ENCODE measurements at regions not wholly inside any gene's neighbourhood (a gene's known extent, or its start where the extent isn't known, plus 50 kb on each side); places are given as distances from the start of the nearest gene placed in this dataset.

GRCh38 chr13:60925686-60926085 lies 490.0 kb downstream of the PCDH20 start:
- FAIRE-seq, result no peak
- DNase-seq (ENCODE audit: insufficient read length, low spot score), result no peak
- TF ChIP-seq, protein P1, sequence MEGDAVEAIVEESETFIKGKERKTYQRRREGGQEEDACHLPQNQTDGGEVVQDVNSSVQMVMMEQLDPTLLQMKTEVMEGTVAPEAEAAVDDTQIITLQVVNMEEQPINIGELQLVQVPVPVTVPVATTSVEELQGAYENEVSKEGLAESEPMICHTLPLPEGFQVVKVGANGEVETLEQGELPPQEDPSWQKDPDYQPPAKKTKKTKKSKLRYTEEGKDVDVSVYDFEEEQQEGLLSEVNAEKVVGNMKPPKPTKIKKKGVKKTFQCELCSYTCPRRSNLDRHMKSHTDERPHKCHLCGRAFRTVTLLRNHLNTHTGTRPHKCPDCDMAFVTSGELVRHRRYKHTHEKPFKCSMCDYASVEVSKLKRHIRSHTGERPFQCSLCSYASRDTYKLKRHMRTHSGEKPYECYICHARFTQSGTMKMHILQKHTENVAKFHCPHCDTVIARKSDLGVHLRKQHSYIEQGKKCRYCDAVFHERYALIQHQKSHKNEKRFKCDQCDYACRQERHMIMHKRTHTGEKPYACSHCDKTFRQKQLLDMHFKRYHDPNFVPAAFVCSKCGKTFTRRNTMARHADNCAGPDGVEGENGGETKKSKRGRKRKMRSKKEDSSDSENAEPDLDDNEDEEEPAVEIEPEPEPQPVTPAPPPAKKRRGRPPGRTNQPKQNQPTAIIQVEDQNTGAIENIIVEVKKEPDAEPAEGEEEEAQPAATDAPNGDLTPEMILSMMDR (IDR thresholded peaks at IDR 0.05; ENCODE audit: insufficient read depth, missing control alignments), result no peak

DNA sequence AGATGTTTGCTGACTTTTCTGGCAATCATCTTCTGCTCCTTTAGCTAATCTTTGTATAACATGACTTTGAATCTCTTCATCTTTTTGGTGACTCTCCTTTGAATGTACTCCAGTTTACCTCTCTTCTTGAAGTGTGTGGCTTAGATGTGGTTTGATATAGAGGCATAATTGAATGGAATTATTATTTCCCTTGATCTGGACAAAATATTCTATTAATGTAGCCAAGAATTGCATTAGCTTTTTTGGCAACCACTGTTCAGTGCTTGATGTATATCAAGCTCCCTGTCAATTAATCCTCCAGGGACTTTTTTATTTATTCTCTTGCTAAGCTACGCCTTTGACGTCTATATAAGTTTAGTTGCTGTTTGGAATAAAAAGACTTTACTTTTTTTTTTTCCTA lies 490.8 kb downstream of the PCDH20 start:
- FAIRE-seq, result no peak
- TF ChIP-seq, protein P1 (IDR thresholded peaks at IDR 0.05; ENCODE audit: insufficient read depth, missing control alignments), result no peak
- no peak for DNase-seq (ENCODE audit: insufficient read length, low spot score)

DNA sequence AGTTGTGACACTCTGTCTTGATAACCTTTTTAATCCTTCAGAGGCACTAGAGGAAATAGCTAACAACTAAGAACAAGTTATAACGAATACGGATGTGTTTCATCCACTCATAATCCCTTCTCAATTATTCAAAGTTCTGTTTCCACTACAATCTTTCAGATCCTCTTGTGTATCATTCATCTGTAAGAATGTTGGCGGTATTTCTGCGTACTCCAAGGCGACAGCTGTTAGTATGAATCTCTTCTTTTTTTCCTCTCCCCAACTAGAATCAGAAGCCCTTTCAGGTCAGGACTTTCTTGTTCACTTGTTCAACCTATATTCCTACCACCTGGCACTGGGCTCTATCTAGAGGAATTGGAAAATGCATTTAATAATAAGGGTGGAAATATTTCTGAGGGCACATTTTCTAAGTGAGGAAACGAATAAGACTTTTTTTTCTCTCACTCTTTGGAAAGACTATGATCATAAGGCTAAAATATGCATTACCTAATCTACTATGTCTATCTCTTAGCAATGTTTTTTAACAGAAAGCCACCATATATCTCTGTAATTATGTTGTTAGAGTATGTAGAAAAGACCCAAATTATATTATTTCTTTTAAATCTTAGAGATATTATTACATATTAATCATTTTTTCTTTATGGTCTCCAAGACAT lies 492.9 kb downstream of the PCDH20 start:
- FAIRE-seq, result no peak

DNA sequence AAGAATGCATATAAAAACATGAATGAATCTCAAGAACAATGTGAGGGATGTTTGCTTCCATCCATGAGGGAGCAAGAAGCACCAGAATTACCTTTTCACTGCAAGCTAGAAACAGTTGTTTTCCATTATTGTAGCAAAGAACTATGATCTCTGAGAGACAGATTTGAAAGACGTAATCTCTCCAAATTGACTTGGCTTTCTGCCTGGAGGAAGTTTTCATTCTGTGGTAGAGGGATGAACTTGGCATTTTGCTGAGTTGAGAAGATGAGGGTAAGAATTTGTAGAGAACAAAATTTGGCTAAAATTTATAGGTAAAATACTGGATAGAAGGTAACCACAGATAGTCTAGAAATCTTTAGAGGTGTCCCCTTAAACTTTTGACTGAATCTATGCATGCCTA lies 496.8 kb downstream of the TDRD3 start:
- TF ChIP-seq, protein P1 (IDR thresholded peaks at IDR 0.05; ENCODE audit: insufficient read depth, missing control alignments), result no peak
- DNase-seq (ENCODE audit: insufficient read length, low spot score) (no peak), FAIRE-seq (peak; percentile 16)

More for the DNA sequence above, 492.9 kb downstream of the PCDH20 start:
- DNase-seq (ENCODE audit: insufficient read length, low spot score), result no peak
- TF ChIP-seq, protein P1 (IDR thresholded peaks at IDR 0.05; ENCODE audit: insufficient read depth, missing control alignments), result no peak

DNA sequence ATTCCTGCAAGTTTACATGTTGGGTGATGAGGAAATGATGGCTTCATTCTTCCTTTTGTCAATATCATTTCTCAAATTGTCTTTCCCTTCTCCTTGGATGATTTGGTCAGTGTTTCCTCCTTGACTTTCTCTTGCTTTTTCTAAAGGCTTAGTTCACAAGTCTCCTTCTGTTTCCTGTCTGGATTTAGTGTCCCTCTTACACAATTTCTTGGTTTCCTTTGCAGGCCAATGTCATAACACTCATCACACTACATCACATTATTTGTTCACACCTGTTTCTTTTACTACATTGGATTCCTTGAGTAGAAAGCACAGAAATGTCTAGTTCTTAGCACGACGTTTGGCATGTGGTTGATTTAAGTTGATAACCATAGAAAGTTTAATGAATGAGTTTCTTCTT lies 490.7 kb downstream of the TDRD3 start:
- FAIRE-seq (no peak), DNase-seq (ENCODE audit: insufficient read length, low spot score) (no peak)
- TF ChIP-seq, protein P1 (IDR thresholded peaks at IDR 0.05; ENCODE audit: insufficient read depth, missing control alignments), result no peak

DNA sequence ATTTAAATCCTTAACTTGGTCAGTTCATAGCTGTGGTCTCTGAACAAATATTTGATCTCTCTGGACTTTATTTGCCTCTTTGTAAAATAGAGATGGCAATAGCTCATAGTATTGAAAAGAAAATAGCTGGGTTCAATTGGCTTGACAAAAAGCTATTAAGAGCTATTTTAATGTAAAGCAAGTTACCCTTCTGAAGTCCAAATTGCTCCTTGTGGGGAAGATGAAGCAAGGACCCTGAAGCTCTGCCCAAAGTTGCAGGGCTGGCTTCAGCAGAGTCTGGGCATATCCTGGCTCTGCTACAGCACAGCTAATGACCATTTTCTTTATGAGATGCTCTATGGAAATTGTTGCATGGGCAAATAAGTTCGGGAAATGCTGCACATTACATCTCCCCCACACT lies 484.5 kb downstream of the TDRD3 start:
- TF ChIP-seq, protein P1 (IDR thresholded peaks at IDR 0.05; ENCODE audit: insufficient read depth, missing control alignments), result no peak
- DNase-seq (ENCODE audit: insufficient read length, low spot score) (no peak), FAIRE-seq (no peak)

DNA sequence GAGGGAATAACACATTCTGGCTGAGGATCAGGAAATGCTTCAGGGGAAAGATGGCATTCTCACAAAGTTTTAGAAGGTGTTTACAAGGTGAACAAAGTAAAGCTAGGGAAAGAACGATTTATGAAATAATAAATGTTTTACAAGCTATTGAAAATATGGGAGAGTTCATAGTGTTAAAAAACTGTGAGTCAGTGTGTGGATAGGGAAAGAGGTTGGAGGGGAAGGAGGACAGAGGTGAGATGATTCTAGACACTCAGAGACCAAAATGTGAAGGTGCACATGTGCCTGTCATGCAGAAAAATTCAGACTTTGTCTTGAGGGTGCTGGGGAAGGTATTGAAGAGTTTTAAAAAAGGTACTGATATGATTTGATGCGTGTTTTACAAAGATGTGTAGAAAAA lies 476.1 kb downstream of the TDRD3 start:
- DNase-seq (ENCODE audit: insufficient read length, low spot score) (no peak), FAIRE-seq (no peak)
- TF ChIP-seq, protein P1 (IDR thresholded peaks at IDR 0.05; ENCODE audit: insufficient read depth, missing control alignments), result no peak

All from D721Med (cell line).